SJSA1 (cell line): ENCODE measurements at regions not wholly inside any gene's neighbourhood (a gene's known extent, or its start where the extent isn't known, plus 50 kb on each side); places are given as distances from the start of the nearest gene placed in this dataset.

ENCODE experiments used
- DNase-seq, 2 experiments: peaks; one replicate each; pipeline ENCODE4 v3.0.0-alpha.2; 2015 to 2020; ENCODE audit warnings: low spot score in 2 of 2, low read depth in 1 of 2
- H3K27ac ChIP-seq: fragments of 250-450 bp; sonication (Bioruptor Pico); 2 replicates; pipeline ENCODE4 v1.5.1; 2020; ENCODE audit warnings: mild to moderate bottlenecking, moderate library complexity
- H3K27me3 ChIP-seq: fragments of 250-450 bp; sonication (Bioruptor Pico); replicated peaks from 2 replicates; pipeline ENCODE4 v1.5.1; 2020; ENCODE audit warnings: mild to moderate bottlenecking, moderate library complexity
- H3K36me3 ChIP-seq: fragments of 250-450 bp; sonication (Bioruptor Pico); 2 replicates; pipeline ENCODE4 v1.5.1; 2020; ENCODE audit warnings: mild to moderate bottlenecking
- H3K4me1 ChIP-seq: fragments of 250-450 bp; sonication (Bioruptor Pico); replicated peaks from 2 replicates; pipeline ENCODE4 v1.6.1; 2021; ENCODE audit warnings: mild to moderate bottlenecking
- H3K4me3 ChIP-seq: fragments of 250-450 bp; sonication (Bioruptor Pico); 2 replicates; pipeline ENCODE4 v1.5.1; 2020; ENCODE audit warnings: mild to moderate bottlenecking
- H3K9me3 ChIP-seq: fragments of 250-450 bp; sonication (Bioruptor Pico); replicated peaks from 2 replicates; pipeline ENCODE4 v1.5.1; 2020; ENCODE audit warnings: mild to moderate bottlenecking

DNA sequence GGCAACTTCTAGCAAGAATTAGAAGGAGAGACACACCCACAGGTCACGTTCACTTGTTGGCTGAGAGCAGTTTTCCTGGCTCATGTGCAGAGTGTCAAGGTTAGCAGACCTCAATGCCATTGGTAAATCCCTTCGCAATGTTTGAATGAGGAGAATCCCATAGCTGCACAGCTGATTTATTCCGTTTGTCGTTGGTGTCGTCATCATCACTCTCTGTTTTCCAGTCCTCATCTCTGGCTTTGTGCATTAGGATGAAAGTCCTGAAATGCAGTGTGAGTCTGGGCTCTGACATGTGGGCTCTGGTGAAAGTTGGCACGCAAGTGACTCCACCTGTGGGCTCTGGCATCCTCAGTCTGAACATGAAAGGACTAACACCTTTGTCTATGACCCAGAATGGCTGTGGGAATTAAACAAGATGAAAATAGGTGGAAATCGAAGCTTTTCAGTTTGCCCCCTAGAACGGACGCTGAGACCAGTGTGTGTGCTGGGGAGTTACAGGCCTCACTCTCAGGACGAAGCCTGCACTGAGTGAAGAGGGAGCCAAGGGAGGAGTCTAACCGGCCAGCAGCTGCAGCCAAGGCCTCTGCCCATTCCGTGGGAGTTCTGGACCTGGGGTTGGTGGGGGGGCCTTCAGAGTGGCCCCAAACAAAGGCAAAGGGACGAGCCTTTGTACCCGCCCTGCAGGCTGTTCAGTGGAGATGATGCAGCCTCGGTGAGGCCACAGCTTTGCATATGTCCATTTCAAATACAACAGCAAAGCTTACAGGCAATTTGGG is 74.8 kb upstream of the ZNF516 start:
- Histone ChIP-seq H3K9me3 (no peaks in the 10 kb centered on the region; the same call in none of the 2 replicates), H3K4me1 (peaks cover 24% of the 10 kb centered on the region), H3K27ac (no peak overlapping the region), H3K27me3 (no peaks in the 10 kb centered on the region), H3K4me3 (no peak overlapping the region), H3K36me3 (no peaks in the 10 kb centered on the region)
- no peak for DNase-seq

- no peak for DNase-seq
- no peak overlapping the region for H3K4me3 ChIP-seq
- no peaks in the 10 kb centered on the region for H3K27me3 ChIP-seq
- H3K4me1 ChIP-seq: peaks cover 34% of the 10 kb centered on the region
- H3K36me3 ChIP-seq: no peaks in the 10 kb centered on the region
- H3K27ac ChIP-seq: no peak overlapping the region
- H3K9me3 ChIP-seq: no peaks in the 10 kb centered on the region; the same call in none of the 2 replicates
Observed at GRCh38 chr18:76568731-76569130, 73.7 kb upstream of the ZNF516 start.

GRCh38 chr18:76567835-76568445 is 72.9 kb upstream of the ZNF516 start:
- H3K4me1 ChIP-seq: peaks cover 26% of the 10 kb centered on the region
- H3K27ac ChIP-seq: no peak overlapping the region
- no peaks in the 10 kb centered on the region for H3K36me3 ChIP-seq
- H3K27me3 ChIP-seq: no peaks in the 10 kb centered on the region
- DNase-seq: no peak
- H3K4me3 ChIP-seq: no peak overlapping the region
- no peaks in the 10 kb centered on the region; the same call in none of the 2 replicates for H3K9me3 ChIP-seq

GRCh38 chr18:76566987-76567386 is 71.9 kb upstream of the ZNF516 start:
- peaks cover 20% of the 10 kb centered on the region for H3K4me1 ChIP-seq
- DNase-seq: no peak
- no peaks in the 10 kb centered on the region for H3K27me3 ChIP-seq
- no peaks in the 10 kb centered on the region; the same call in 1 of the 2 replicates for H3K9me3 ChIP-seq
- no peak overlapping the region for H3K27ac ChIP-seq
- no peak overlapping the region for H3K4me3 ChIP-seq
- no peaks in the 10 kb centered on the region for H3K36me3 ChIP-seq

DNA sequence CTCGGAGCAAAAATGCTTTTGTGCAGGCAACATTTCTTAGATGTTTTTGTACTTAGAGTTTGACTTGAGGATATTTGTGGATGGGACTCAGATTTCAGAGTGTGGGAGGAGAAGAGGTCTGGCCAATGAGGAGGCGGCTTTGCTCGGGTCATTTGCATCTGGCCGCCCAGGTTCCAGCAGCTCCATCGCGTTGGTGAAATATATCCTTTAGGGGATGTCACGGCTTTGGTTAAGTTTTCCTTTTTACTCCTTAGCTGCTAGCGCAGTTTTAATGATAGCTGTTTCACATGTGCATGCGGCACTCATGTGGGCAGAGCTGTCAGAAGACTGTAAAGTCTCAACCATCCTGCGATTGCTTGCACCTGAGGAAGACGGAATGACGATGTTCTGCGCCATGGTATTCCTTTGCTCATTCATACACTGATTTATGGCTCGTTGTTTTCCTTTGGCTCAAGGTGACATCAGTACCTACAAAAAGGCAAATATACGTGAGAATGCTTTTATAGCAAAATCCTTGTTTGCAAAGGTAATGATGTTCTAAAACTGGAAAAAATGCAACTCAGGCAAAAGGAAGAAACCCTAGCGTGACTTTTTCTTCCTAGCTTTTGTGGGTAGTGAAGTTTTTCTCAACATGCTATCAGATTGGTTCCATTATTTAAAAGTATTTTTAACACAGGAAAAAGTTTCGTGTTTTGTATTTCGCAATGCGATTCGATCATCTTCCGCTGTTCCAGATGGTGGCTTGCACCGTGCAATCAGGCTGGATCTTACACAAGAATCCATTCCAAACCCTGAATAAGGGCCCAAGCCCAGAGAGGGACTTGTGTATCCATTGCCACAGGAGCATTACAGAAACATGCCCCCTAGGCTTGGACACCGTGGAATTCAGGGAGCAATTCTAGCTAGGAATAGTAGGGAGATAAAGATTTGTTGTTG is 70.5 kb upstream of the ZNF516 start:
- DNase-seq: peak; percentile 66 to 78
- Histone ChIP-seq H3K4me3 (peak overlapping the region; percentile 16), H3K9me3 (no peaks in the 10 kb centered on the region; the same call in 1 of the 2 replicates), H3K36me3 (no peaks in the 10 kb centered on the region), H3K27ac (peak overlapping the region; percentile 50), H3K4me1 (peaks cover 20% of the 10 kb centered on the region), H3K27me3 (no peaks in the 10 kb centered on the region)

- Histone ChIP-seq H3K27me3 (no peaks in the 10 kb centered on the region), H3K36me3 (no peaks in the 10 kb centered on the region), H3K27ac (peak overlapping the region; percentile 50), H3K4me1 (peaks cover 20% of the 10 kb centered on the region), H3K9me3 (no peaks in the 10 kb centered on the region; the same call in 1 of the 2 replicates), H3K4me3 (no peak overlapping the region)
- no peak for DNase-seq
Observed at GRCh38 chr18:76564655-76565237, 69.7 kb upstream of the ZNF516 start.

DNA sequence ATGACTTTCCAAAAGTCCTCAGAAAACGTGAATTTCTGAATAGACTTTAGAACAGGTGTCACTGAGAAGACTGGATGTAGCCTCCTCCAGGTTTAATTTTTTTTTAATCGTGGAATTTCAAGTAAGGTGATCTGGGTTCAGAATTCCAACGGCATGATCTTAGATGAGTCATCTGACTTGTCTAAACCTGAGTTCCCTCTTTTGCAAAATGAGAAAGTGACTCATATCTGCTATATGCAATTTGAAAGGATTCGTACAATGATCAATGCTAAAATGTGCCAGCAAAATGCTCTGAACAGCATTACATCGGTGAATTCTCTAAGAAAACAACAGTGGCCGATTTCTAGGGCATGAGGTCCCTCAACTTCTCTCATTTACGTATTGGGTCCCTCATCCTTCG is 69.1 kb upstream of the ZNF516 start:
- Histone ChIP-seq H3K27ac (peak overlapping the region; percentile 50), H3K9me3 (no peaks in the 10 kb centered on the region; the same call in 1 of the 2 replicates), H3K36me3 (no peaks in the 10 kb centered on the region), H3K4me1 (peaks cover 20% of the 10 kb centered on the region), H3K27me3 (no peaks in the 10 kb centered on the region), H3K4me3 (no peak overlapping the region)
- peak in 1 of 2 experiments; percentile 19 for DNase-seq

- H3K27ac ChIP-seq: no peak overlapping the region
- H3K27me3 ChIP-seq: no peaks in the 10 kb centered on the region
- H3K9me3 ChIP-seq: no peaks in the 10 kb centered on the region; the same call in 1 of the 2 replicates
- H3K36me3 ChIP-seq: no peaks in the 10 kb centered on the region
- H3K4me1 ChIP-seq: peaks cover 20% of the 10 kb centered on the region
- H3K4me3 ChIP-seq: no peak overlapping the region
- DNase-seq: no peak
Observed at GRCh38 chr18:76562286-76563122, 67.5 kb upstream of the ZNF516 start.

GRCh38 chr18:76558881-76559667 is 64.0 kb upstream of the ZNF516 start:
- Histone ChIP-seq H3K4me3 (no peak overlapping the region), H3K9me3 (no peaks in the 10 kb centered on the region), H3K36me3 (no peaks in the 10 kb centered on the region), H3K27ac (no peak overlapping the region), H3K27me3 (no peaks in the 10 kb centered on the region), H3K4me1 (peaks cover 3% of the 10 kb centered on the region)
- no peak for DNase-seq

DNA sequence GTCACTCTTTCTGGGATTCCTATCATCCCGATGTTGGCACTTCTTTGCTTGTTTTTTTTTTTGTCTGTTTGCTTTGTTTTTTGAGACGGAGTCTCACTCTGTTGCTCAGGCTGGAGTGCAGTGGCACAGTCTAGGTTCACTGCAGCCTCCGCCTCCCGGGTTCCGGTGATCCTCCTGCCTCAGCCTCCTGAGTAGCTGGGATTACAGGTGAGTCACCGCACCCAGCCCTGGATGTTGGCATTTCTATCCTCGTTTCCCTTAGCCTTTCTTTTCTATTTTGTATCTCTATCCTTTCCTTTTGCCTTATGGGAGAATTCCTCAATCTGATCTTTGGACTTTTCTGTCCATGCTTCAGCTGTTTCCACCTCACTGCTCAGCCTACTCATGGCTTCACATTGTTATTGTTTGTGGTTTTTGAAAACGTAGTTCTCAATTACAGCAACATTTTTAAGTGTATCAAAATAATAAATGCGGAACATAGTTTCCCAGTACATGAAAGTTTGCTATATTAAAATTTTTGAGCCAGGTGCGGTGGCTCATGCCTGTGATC is 62.1 kb upstream of the ZNF516 start:
- H3K27ac ChIP-seq: no peak overlapping the region
- H3K4me3 ChIP-seq: no peak overlapping the region
- H3K36me3 ChIP-seq: no peaks in the 10 kb centered on the region
- no peaks in the 10 kb centered on the region for H3K4me1 ChIP-seq
- no peaks in the 10 kb centered on the region for H3K9me3 ChIP-seq
- H3K27me3 ChIP-seq: no peaks in the 10 kb centered on the region
- DNase-seq: no peak

DNA sequence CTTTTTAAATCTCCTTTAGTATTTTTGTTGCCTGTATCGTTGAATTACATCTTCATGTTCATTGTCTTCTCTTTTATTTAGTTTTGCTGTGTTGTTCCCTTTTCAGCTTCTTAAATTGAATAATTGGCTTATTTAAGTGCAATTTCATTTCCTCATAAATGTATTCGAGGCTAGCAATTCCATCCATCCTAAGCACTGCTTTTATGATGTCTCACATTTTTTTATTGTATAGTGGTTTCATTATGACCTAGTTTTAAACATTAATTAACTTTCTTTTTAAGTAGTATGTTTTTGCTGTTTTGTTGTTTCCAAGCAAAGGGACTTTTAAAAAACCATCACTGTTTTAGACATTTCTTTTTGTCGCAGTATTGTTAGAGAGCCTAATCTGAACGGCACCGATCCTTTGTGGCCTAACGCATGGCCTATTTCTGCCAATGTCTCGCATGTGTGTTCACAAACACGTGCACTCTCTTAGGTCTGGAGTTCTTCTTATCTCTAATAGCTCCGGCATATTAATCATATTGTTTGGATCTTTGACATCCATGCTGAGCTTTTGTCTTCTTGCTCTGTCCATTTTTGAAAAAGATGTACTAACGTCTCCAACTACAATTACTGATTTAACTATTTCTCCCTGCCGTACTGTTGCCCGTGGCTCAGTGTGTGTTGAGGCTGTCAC is 59.6 kb upstream of the ZNF516 start:
- no peaks in the 10 kb centered on the region for H3K4me1 ChIP-seq
- no peaks in the 10 kb centered on the region for H3K9me3 ChIP-seq
- H3K4me3 ChIP-seq: no peak overlapping the region
- no peaks in the 10 kb centered on the region for H3K36me3 ChIP-seq
- H3K27ac ChIP-seq: no peak overlapping the region
- H3K27me3 ChIP-seq: no peaks in the 10 kb centered on the region
- DNase-seq: no peak
